HG02852 (cell line): ENCODE measurements at regions not wholly inside any gene's neighbourhood (a gene's known extent, or its start where the extent isn't known, plus 50 kb on each side); places are given as distances from the start of the nearest gene placed in this dataset.
A peak's percentile ranks its signal among the peaks of the same experiment; 100 is the strongest.

Source experiments
- ATAC-seq: cut with Tn5 transposase; IDR thresholded peaks from one replicate; pipeline ENCODE4 v1.9.1; 2021; ENCODE audit warnings: mild to moderate bottlenecking, moderate library complexity; ENCODE audit not compliant: unreplicated experiment

DNA sequence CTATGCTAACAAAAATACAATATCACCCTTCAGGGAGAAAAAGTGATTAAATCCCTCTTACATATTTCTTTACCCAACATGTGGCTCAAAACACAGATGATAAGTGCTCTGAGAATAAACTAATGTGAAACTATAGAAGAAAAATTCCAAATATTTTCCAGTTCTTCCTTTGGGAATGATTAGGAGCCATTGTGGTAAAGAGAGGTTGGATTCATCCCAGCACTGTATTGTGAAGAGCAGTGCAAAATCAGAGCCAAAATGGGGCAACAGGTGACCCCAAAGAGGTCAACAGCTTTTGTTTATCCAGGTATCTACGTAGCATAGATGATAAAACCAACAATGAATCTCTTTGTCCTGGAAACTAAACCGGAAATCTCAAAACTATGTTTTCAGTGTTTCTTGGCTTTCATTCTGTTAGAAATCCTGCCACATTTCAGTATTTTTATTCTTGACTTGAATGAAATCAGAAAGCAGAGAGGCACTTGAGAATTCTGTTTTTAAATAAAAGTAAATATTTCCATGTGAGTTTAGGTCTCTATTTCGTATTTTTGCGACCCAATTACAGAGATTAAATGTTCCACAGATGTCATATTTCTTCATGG, 120.4 kb upstream of the FST start:
- ATAC-seq: no peak

DNA sequence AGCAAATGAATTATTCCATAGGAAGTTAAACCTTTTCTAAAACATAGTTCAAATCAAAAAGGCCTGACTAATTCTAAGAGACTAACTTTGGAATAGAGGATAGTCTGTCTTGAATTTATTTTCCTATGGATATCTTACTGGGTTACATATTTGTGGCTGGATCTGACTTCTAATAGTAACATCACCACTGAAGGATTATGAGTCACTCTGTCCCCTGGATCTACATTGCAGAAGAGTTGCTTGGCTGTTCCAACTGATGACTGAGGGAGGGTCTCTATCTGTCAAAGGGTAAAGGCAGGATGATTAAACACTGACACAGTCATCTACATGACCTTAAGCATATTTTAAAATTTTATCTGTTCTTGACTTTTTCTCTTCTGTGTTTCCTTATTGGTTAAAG, 119.6 kb upstream of the FST start:
- ATAC-seq: no peak

DNA sequence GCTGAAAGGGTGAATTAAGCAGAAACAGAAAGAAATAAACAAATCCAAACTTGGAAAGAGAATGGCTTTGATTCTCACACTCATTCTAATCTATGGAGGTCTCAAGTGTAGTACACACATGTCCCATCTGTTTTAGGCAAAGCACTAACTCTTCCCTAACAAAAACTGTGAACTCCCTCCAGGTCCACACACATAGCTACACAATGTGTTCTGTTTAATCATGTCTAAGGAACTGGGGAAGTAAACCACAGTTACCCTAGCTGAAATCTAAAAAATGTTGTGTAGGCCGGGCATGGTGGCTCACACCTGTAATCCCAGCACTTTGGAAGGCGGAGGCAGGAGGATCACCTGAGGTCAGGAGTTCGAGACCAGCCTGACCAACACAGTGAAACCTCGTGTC, 118.7 kb upstream of the FST start:
- ATAC-seq: no peak

DNA sequence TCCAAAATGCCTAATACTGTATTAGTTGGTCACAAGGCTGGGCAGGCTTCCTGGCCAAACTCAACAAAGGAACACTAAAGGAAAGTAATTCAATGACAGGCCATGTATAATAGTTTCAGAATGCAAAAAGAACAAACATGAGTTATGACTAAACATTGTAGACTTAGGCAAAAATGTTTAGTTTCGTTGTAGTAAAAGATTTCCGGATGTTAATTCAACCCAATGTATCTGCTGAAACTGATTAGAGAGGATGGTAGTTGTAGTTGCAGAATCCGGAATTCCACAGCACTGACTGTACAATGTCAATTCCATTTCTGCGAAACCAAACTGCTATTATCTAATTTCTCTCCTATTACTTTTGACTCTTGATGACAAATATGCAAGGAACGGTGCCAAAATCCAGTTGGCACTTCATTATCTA, 117.9 kb upstream of the FST start:
- ATAC-seq: no peak

DNA sequence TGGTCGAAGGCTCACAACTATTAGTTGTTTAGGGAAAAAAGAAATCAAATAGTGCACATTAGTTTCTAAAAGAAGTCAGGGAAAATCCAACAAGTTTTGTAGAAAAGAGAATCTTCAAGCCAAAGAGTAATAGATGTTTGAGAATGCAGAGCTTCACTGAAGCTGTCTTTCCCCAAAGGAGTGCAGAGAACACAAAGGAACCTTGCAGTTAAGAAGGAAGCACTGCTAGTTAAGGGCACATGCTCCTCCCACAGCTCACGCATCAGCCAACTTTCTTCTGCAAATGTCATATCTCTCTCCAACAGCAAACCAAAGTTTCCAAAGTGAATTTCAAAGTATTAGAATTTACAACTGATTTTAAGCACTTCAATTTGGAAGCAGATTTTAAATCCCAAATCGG, 116.4 kb upstream of the FST start:
- no peak for ATAC-seq

DNA sequence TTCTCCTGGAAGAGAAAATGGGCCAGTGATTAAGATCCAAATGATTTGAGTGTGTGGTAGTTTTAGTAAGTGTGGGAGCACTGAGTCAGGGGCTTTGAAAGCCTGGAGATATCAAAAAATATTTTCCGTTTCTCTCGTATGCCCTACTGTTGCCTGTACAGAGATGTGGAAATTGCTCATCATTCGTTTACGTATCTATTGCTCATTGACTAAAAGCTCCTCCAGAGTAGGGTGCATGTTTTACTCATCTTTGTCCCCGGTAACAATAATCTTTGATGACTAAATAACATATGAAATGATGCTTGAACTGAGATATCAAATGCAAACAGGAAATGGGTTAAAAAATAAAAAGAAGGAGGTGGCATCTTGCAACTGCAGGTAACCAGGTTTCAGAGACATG, 114.2 kb upstream of the FST start:
- no peak for ATAC-seq

DNA sequence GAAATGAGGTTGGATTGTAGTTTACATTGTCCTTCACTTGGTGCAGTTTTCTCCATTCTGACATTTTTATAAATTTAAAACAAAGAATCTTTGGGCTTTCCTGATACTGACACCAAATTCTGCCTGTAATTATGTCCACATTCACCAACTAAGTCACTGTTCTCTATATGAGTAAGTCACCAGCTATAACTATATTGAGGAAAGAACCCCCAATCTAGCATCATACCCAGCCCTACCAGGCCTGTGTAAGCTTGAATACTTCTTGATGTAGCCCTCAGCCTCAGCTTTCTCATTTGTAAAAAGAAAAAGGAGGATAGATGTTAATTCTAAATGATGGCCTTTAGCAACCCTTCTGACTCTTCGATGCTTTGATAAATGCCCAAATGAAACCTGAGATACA, 112.7 kb upstream of the FST start:
- no peak for ATAC-seq

DNA sequence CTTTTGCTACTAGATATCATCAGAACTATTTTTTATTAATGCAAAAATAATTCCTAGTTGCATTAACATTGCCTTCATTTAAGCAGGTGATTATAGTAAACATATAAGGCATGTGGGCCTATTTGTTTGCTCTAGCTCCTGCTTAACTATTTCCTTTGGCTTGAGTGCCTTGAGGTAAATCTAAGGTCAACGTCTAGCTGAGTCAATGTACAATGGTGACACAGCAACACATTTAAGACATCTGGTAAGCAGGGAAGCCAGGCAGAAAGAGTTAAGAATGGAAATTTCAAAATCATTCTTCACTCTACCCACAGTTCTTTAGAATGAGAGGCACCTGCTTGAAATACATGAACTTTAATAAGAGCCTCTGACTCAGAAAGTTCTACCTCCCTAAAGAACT, 111.9 kb upstream of the FST start:
- ATAC-seq: no peak

DNA sequence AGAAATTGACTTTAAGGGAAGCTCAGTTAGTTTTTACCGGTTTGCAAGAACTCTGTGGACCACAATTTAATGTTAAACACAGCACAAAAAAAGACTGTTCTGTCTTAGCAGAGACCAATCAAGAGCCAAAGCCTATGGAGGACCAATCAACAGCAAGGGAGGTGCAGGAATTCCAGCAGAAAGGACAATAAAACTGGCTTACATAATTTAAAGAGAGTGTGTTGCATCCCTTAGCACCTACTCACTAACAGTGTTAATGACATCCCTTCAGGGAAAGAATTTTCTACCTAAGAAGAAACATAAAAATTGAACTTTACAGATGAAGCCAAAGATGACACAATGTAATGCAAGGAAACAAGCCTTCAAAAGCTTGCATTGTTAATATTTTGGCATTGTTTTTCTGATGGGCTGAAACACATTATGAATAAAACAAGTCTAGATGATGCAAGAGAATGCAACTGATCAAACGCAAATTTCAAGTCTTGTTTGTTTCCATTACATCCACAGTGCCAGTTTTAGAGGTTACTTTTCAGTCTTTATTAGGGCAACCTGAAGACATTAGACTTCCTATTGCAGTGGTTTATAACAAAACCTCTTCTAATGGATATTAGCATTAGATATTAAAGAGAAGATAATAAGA, 111.3 kb upstream of the FST start:
- no peak for ATAC-seq

DNA sequence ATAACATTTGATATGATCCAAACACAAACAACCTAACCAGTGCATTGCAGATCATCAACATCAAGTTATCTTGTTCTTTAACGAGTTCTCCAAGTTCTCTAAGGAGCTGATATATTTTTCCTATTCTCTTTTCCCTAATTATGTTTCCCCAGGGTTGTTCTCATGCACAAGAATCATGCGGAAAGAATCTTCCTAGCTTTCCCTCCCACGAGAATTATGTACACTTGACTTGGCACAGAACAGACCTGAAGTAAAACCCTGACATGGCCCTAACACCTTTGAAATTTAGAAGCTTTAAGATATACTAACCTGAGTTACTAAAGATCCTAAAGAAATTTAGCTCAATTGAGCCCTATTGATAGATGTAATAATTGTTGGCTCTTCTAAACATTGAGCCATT, 110.7 kb upstream of the FST start:
- ATAC-seq: no peak

DNA sequence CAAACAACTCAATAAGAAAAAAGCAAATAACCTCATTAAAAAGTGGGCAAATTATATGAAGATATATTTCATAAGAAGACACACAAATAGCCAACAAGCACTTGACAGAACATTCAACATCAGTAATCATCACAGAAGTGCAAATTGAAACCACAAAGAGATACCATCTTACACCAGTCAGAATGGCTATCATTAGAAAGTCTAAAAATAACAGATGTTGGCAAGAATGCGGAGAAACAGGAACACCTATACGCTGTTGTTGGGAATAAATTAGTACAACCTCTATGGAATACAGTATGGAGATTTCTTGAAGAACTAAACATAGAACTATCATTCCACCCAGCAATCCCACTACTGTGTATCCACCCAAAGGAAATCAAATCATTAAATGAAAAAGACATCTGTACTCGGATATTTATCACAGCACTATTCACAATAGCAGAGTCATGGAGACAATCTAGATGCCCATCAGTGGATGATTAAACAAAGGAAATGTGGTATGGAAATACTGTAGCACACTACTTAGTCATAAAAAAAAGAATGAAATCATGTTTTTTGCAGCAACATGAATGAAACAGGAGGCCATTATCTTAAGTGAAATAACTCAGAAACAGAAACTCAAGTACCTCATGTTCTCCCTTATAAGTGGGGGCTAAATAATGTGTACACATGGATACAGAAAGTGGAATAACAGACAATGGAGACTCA, 106.8 kb upstream of the FST start:
- no peak for ATAC-seq

DNA sequence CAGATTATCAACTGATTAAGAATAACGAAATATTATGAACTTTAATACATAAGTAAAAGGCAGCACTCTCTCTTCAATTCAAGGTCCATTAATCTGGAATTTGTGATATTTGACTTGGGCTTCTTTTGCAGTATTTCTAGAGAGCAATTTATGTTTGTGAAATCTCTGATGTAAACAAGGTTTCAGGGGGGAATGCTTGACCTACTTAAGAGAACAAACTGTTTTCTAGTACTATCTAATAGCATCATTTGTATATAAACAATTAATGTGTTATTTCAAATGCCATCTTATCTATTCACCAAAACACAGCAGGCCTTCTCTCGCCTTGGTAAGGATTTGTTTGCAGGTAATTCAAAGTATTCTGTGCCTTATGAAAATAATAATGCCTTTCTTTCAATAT, 103.6 kb upstream of the FST start:
- no peak for ATAC-seq

DNA sequence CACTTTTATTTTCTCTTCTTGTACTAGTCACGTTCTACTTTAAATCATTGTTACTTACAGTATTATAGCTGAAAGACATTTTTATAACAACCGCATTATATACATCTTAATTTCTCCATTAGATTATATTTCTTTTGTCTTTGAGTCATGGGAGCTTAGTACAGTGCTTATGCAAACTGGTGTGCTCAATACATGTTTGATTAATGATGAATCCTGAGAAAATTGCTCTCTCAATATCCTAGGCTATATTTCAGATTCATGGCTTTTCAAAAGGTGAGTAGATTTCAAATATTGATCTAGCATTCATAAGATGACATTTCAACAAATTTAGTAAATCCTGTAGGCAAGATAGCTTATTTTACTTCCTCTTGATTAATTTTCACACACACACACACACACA, 102.2 kb upstream of the FST start:
- ATAC-seq: no peak

DNA sequence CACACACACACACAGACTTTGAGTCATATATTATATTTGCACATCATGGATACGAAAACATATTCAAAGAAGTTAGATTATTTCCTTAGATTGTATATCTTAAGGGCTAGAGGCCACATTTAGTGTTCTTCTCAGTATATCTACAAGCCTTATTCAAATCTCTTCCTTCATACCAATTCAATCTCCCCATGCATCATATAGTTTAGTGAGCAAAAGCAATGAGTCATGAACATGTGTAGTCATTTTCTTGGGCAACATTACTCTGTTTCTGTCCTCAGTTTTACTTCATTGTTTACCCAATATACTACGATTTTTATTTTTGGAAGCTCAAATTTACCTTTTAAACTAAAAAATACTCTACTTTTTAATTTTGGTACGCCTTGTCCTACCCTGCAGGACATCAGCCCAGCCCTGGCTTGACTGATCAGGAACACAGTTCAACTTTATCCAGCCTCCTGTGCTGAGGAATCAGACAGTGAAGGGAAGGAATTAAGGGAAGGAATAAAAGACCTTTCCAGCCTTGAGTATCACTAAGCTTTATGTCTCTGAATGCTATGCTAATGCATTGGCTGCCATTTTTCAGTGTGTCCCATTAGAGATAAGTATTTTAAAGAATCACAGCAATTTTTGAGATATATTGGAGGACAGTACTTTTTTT, 101.7 kb upstream of the FST start:
- ATAC-seq: no peak

DNA sequence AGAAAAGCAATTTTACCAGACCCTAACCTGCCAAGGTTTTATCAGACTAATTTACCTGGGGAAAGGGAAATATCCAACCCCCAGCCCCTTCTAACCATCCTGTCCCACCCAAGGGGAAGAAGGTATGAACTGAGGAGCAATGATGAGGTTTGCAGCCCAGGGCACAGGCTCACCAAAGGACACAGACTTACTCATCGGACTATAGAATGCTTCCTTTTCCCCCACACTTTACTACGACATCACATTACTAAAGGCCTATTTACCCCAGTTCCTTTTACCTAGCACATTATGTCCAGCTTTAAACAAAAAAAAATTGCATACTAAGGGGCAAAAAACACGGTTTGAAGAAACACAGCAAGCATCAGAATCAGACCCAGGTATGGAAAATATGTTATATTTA, 94.1 kb upstream of the FST start:
- ATAC-seq: no peak

DNA sequence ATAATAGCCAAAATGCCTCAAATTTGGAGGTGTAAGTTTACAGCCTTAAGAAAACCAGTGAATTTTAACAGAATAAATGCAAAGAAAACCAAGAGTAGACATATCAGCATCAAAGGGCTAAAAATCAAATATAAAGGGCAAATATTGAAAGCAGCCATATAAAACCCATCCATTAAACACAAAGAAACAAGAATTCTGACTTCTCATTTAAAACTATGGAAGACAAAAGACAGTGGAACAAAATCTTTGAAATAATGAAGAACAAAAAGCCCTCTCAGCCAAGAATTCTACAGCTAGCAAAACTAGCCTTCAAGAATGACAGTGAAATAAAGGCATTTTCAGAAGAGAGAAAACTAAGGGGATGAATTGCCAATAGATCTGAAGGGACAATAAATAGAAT, 91.3 kb upstream of the FST start:
- no peak for ATAC-seq

DNA sequence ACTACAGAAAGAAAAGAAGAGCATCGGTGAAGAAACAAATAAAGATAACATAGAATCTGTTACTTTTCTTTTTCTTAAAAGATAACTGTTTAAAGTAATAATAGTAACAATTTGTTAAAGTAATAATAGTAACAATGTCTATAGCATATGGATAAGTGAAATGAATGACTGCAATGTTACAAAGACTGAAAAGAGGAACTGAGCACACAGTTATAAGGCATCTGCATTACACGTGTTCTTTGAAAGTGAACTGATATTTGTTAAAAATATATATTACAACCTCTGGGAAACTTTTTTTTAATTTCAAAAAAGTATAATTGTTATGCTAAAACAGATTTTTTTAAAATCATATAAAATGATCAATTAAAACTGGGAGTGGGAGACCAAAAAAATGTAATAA, 88.4 kb upstream of the FST start:
- ATAC-seq: peak; percentile 55

DNA sequence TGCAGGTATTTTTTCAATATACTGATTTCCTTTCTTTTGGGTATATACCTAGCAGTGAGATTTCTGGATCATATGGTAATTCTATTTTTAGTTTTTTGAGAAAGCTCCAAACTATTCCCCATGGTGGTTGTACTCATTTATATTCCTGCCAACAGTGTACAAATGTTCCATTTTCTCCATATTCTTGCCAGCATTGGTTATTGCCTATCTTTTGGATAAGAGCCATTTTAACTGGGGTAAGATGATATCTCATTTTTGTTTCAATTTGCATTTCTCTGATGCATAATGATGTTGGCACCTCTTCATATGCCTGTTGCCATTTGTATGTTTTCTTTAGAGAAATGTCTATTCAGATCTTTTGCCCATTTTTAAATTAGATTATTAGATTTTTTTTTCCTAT, 85.6 kb upstream of the FST start:
- ATAC-seq: no peak

DNA sequence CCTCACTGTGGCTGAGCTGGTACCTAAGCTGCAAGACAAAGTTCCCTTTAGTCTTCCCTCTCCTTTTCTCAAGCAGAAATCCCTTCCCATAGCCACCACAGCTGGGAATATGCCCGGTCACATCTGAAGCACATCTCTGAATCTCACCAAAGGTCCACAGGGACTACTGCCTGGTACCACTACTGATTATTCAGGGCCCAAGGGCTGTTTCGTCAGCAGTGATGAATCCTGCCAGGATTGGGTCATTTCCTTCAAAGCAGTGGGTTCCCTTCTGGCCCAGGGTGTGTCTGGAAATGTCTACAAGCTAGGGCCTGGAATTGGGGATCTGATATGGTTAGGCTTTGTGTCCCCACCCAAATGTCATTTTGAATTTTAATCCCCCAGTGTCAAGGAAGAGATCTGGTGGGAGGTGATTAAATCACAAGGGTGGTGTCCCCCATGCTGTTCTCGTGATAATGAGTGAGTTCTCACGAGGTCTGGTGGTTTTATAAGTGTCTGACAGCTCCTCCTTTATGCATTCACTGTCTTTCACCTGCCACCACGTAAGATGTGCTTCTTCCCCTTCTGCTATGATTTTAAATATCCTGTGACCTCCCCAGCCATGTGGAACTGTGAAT, 83.2 kb upstream of the FST start:
- ATAC-seq: no peak

DNA sequence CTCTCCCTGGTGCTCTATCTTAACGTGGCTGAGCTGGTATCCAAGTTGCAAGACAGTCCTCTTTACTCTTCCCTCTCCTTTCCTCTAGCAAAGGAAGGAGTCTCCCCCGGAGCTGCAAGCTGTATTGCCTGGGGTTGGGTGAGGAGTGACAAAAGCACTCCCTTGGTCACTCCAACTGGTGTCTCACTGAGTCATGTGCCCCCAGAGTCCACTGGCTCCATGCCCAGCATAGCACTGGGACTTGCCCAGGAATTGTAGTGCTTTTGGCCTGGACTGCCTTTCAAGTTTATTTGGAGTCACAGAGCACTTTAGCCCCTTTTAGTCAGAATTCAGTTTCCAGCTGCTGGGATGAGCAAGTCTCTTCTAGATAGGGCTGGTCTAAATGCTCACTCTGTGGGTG, 82.6 kb upstream of the FST start:
- ATAC-seq: no peak

DNA sequence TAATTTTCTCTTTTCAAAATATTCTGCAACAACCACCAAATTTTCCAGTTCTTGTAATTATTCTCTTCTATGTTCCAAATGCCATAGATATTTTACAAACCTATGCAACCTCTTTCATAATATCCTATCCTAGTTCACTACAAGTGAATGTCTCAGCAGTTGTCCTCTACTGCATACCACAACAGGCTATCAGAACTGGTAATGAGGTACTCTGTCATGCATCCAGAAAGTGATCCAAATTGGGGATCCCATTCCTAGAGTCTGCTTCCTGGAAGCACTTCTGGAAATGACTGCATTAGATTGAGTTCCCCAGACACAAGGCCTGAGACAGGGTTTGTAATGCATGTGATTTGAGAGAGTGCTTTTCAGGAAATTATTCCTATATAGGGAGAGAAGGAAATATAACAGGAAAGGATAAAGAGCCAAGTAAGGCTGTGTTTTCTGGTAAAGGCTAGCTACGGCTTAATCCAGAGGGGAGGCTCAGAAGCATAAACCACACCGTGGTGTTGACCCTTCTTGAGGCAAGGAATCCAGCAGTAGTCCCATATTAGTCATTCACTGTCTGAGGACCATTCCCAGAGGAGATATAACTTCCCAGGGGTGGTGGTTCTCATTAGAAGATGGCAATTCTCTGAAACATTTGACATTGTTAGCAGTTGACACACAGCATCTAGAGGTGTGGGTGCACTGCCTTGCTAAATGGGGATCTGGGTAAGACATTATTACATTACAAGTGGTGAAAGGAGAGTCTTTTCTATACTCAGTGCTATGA, 80.3 kb upstream of the FST start:
- ATAC-seq: no peak
